MM.1S (cell line): ENCODE measurements at regions not wholly inside any gene's neighbourhood (a gene's known extent, or its start where the extent isn't known, plus 50 kb on each side); places are given as distances from the start of the nearest gene placed in this dataset.

Experiments used
- DNase-seq: peaks from one replicate; pipeline ENCODE4 v3.0.0-alpha.2; 2015
- H2AFZ ChIP-seq: fragments of 300-600 bp; sonication (generic); 2 replicates; pipeline ENCODE4 v1.6.0; 2016; ENCODE audit warnings: antibody characterized with exemption, low read length
- H3F3A ChIP-seq: fragments of 300-600 bp; sonication (generic); 2 replicates; pipeline ENCODE4 v1.6.1; 2016; ENCODE audit warnings: mild to moderate bottlenecking, antibody characterized with exemption, low read length, moderate library complexity, mixed read lengths; ENCODE audit not compliant: insufficient read depth
- H3K27ac ChIP-seq: fragments of 300-600 bp; sonication (generic); 2 replicates; pipeline ENCODE4 v1.5.1; 2016; ENCODE audit warnings: mild to moderate bottlenecking, low read length
- H3K27me3 ChIP-seq: fragments of 300-600 bp; sonication (generic); replicated peaks from 2 replicates; pipeline ENCODE4 v1.6.0; 2016; ENCODE audit warnings: low read length; ENCODE audit not compliant: insufficient read depth
- H3K36me3 ChIP-seq: fragments of 300-600 bp; sonication (generic); replicated peaks from 2 replicates; pipeline ENCODE4 v1.6.1; 2016; ENCODE audit warnings: mild to moderate bottlenecking, low read length, mixed read lengths; ENCODE audit not compliant: insufficient read depth
- H3K4me1 ChIP-seq: fragments of 300-600 bp; sonication (generic); 2 replicates; pipeline ENCODE4 v1.6.1; 2016; ENCODE audit warnings: low read length, mixed read lengths
- H3K4me2 ChIP-seq: fragments of 300-600 bp; sonication (generic); 2 replicates; pipeline ENCODE4 v1.6.0; 2016; ENCODE audit warnings: low read depth, low read length
- H3K4me3 ChIP-seq: fragments of 300-600 bp; sonication (generic); 2 replicates; pipeline ENCODE4 v1.5.1; 2016; ENCODE audit warnings: low read length, mixed read lengths
- H3K79me2 ChIP-seq: fragments of 300-600 bp; sonication (generic); 2 replicates; pipeline ENCODE4 v1.6.1; 2016; ENCODE audit warnings: mixed run types, low read length, mixed read lengths
- H3K9ac ChIP-seq: fragments of 300-600 bp; sonication (generic); 2 replicates; pipeline ENCODE4 v1.6.1; 2016; ENCODE audit warnings: low read length, mixed read lengths
- H3K9me2 ChIP-seq: fragments of 300-600 bp; sonication (generic); replicated peaks from 2 replicates; pipeline ENCODE4 v1.6.1; 2016; ENCODE audit warnings: mild to moderate bottlenecking, low read length, mixed read lengths; ENCODE audit not compliant: insufficient read depth
- H3K9me3 ChIP-seq: fragments of 300-600 bp; sonication (generic); replicated peaks from 2 replicates; pipeline ENCODE4 v1.6.1; 2016; ENCODE audit warnings: mild to moderate bottlenecking, low read length, mixed read lengths; ENCODE audit not compliant: insufficient read depth
- H4K20me1 ChIP-seq: fragments of 300-600 bp; sonication (generic); 2 replicates; pipeline ENCODE4 v1.6.1; 2016; ENCODE audit warnings: mild to moderate bottlenecking, low read length, moderate library complexity, mixed read lengths; ENCODE audit not compliant: insufficient read depth
- EZH2 ChIP-seq: fragments of 300-600 bp; sonication (generic); optimal IDR thresholded peaks from 2 replicates; pipeline ENCODE3; 2017; ENCODE audit warnings: low read depth, mild to moderate bottlenecking, antibody characterized with exemption, low read length, mixed read lengths
- EZH2phosphoT487 ChIP-seq: fragments of 300-600 bp; sonication (generic); IDR thresholded peaks from 2 replicates; pipeline ENCODE4 v1.6.1; 2018; ENCODE audit warnings: antibody characterized with exemption, low read length
- TF ChIP-seq, protein P1 (sequence below): fragments of 300-600 bp; sonication (generic); IDR thresholded peaks from 2 replicates; pipeline ENCODE4 v1.5.1; 2016; ENCODE audit warnings: antibody characterized with exemption, low read length, mixed read lengths

DNA sequence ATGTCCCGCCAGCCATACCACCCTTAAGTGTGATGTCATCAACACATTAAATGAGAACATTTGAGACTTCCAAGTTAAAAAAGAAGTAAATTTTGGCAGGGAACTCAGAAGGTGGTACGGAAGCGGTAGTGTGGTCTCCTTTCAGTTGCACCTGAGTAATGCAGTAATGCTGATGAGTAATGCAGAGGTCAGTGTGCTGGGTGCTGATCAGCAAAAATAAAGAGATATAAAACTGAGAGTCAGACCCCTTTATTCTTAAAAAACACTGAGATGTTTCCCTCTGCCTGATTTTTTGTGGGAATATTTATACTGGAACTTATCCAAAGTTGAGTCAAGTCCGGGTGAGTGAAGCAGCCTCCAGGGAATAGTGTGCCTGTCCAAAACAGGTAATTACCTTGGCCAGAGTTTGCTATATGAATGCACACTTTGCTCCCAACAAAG is 370.6 kb upstream of the PRICKLE1 start:
- H3K27me3 ChIP-seq = no peaks in the 10 kb centered on the region
- no peak for DNase-seq
- H3K4me3 ChIP-seq = no peak overlapping the region
- no peaks in the 10 kb centered on the region for H3F3A ChIP-seq
- H2AFZ ChIP-seq = no peak overlapping the region
- no peaks in the 10 kb centered on the region for H3K4me1 ChIP-seq
- no peaks in the 10 kb centered on the region for H3K9me2 ChIP-seq
- no peaks in the 10 kb centered on the region for H3K9me3 ChIP-seq
- H3K9ac ChIP-seq = no peak overlapping the region
- TF ChIP-seq, protein P1, sequence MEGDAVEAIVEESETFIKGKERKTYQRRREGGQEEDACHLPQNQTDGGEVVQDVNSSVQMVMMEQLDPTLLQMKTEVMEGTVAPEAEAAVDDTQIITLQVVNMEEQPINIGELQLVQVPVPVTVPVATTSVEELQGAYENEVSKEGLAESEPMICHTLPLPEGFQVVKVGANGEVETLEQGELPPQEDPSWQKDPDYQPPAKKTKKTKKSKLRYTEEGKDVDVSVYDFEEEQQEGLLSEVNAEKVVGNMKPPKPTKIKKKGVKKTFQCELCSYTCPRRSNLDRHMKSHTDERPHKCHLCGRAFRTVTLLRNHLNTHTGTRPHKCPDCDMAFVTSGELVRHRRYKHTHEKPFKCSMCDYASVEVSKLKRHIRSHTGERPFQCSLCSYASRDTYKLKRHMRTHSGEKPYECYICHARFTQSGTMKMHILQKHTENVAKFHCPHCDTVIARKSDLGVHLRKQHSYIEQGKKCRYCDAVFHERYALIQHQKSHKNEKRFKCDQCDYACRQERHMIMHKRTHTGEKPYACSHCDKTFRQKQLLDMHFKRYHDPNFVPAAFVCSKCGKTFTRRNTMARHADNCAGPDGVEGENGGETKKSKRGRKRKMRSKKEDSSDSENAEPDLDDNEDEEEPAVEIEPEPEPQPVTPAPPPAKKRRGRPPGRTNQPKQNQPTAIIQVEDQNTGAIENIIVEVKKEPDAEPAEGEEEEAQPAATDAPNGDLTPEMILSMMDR = no peak
- TF ChIP-seq EZH2phosphoT487 = no peak
- no peak for TF ChIP-seq EZH2
- no peak overlapping the region for H3K27ac ChIP-seq
- no peak overlapping the region for H3K4me2 ChIP-seq
- no peaks in the 10 kb centered on the region for H4K20me1 ChIP-seq
- H3K36me3 ChIP-seq = no peaks in the 10 kb centered on the region
- H3K79me2 ChIP-seq = no peaks in the 10 kb centered on the region

DNA sequence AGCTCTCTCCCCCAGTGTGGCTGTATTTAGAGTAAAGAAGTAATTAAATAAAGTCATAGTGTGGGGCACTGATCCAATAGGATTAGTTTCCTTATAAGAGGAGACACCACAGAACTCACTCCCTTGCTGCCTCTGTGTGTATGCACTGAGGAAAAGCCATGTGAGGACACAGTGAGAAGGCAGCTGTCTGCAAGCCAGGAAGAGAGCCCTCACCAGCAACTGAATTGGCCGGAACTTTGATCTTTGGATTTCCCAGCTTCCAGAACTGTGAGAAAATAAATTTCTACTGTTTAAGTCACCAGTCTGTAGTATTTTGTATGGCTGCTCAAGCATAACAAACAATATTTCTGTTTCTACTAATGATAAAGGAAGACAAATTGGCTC is 368.7 kb upstream of the PRICKLE1 start:
- Histone ChIP-seq H4K20me1 (no peaks in the 10 kb centered on the region), H3K9me3 (no peaks in the 10 kb centered on the region), H3K36me3 (no peaks in the 10 kb centered on the region), H3K9me2 (no peaks in the 10 kb centered on the region), H3K4me2 (no peak overlapping the region), H3F3A (no peaks in the 10 kb centered on the region), H2AFZ (no peak overlapping the region), H3K79me2 (no peaks in the 10 kb centered on the region), H3K4me3 (no peak overlapping the region), H3K9ac (no peak overlapping the region), H3K27ac (no peak overlapping the region), H3K4me1 (no peaks in the 10 kb centered on the region), H3K27me3 (no peaks in the 10 kb centered on the region)
- TF ChIP-seq, protein P1 = no peak
- TF ChIP-seq EZH2phosphoT487 (no peak), EZH2 (no peak)
- DNase-seq = no peak

DNA sequence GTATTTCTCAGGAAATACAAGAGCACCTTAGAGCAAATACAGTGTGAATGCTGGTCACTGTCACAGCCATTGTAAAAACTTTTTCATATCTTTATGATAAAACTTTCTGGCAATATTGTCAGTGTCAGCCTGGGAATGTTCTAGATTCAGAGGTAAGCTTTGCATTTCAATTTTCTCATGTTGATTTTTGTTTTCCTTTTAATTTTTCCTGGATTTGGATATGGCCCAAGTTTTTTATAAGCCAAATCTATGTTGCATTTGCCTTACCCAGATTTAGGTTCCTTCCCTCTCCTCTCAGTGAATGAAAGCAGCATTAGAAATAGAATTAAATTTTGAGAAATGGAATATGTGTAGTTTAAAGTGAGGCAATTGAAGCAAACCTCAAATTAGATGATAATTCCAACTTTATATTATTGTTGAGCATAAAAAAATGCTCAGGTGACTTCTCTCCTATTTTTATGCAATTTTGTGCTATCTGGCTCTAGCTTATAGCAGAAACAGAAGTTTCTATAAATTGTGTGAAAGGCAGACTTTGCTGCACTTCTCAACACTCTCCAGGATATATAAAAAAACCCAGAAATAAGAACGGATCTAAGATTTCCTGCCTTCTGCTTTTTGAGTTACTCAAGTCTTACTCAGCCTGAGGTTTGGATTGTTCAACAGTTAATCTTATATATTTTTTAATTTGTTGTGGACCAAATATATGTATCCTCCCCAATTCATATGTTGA is 368.2 kb upstream of the PRICKLE1 start:
- Histone ChIP-seq H3K9me3 (no peaks in the 10 kb centered on the region), H4K20me1 (no peaks in the 10 kb centered on the region), H3K36me3 (no peaks in the 10 kb centered on the region), H3K4me1 (no peaks in the 10 kb centered on the region), H3K79me2 (no peaks in the 10 kb centered on the region), H3K4me3 (no peak overlapping the region), H3K27ac (no peak overlapping the region), H3K27me3 (no peaks in the 10 kb centered on the region), H3K4me2 (no peak overlapping the region), H3K9me2 (no peaks in the 10 kb centered on the region), H3F3A (no peaks in the 10 kb centered on the region), H3K9ac (no peak overlapping the region), H2AFZ (no peak overlapping the region)
- TF ChIP-seq EZH2 (no peak), EZH2phosphoT487 (no peak)
- TF ChIP-seq, protein P1 = no peak
- DNase-seq = no peak
